ENCODE measurements at regions not wholly inside any gene's neighbourhood (a gene's known extent, or its start where the extent isn't known, plus 50 kb on each side); places are given as distances from the start of the nearest gene placed in this dataset.

- no peak for TF ChIP-seq CTCF (IDR thresholded peaks at IDR 0.05; ENCODE audit: insufficient read depth, low read depth, low read length)
- no peaks in the 10 kb centered on the region for H3K27me3 ChIP-seq (ENCODE audit: control insufficient read depth, insufficient read depth, low read length)
- ChIA-PET CTCF (no interaction called here), POLR2A (no interaction called here)
- no peaks in the 10 kb centered on the region for H3K36me3 ChIP-seq (ENCODE audit: control insufficient read depth, insufficient read depth, low read length)
- DNase-seq (ENCODE audit: low read depth), result no peak
- H3K4me3 ChIP-seq (ENCODE audit: low read depth, low read length), result no peak overlapping the region
These were observed 238.6 kb downstream of the PTH2R start for GRCh38 chr2:208645226-208645625.

GRCh38 chr2:208648368-208648767 lies 241.8 kb downstream of the PTH2R start:
- no peak for DNase-seq (ENCODE audit: low read depth)
- H3K4me3 ChIP-seq (ENCODE audit: low read depth, low read length), result no peak overlapping the region
- TF ChIP-seq CTCF (IDR thresholded peaks at IDR 0.05; ENCODE audit: insufficient read depth, low read depth, low read length), result no peak
- CTCF ChIA-PET, result no interaction called here
- H3K36me3 ChIP-seq (ENCODE audit: control insufficient read depth, insufficient read depth, low read length), result no peaks in the 10 kb centered on the region
- H3K27me3 ChIP-seq (ENCODE audit: control insufficient read depth, insufficient read depth, low read length), result no peaks in the 10 kb centered on the region
- POLR2A ChIA-PET, result no interaction called here

- DNase-seq (ENCODE audit: low read depth), result no peak
- TF ChIP-seq CTCF (IDR thresholded peaks at IDR 0.05; ENCODE audit: insufficient read depth, low read depth, low read length), result no peak
- CTCF ChIA-PET, result no interaction called here
- Histone ChIP-seq H3K4me3 (ENCODE audit: low read depth, low read length) (no peak overlapping the region), H3K27me3 (ENCODE audit: control insufficient read depth, insufficient read depth, low read length) (no peaks in the 10 kb centered on the region), H3K36me3 (ENCODE audit: control insufficient read depth, insufficient read depth, low read length) (no peaks in the 10 kb centered on the region)
- POLR2A ChIA-PET, result no interaction called here
These were observed 246.8 kb downstream of the PTH2R start for GRCh38 chr2:208653383-208653782.

- ChIA-PET POLR2A (no interaction called here), CTCF (no interaction called here)
- Histone ChIP-seq H3K4me3 (ENCODE audit: low read depth, low read length) (no peak overlapping the region), H3K36me3 (ENCODE audit: control insufficient read depth, insufficient read depth, low read length) (no peaks in the 10 kb centered on the region), H3K27me3 (ENCODE audit: control insufficient read depth, insufficient read depth, low read length) (no peaks in the 10 kb centered on the region)
- no peak for TF ChIP-seq CTCF (IDR thresholded peaks at IDR 0.05; ENCODE audit: insufficient read depth, low read depth, low read length)
- DNase-seq (ENCODE audit: low read depth), result no peak
These were observed 247.5 kb downstream of the PTH2R start for GRCh38 chr2:208654056-208654455.

- ChIA-PET POLR2A (no interaction called here), CTCF (no interaction called here)
- H3K36me3 ChIP-seq (ENCODE audit: control insufficient read depth, insufficient read depth, low read length), result no peaks in the 10 kb centered on the region
- no peak overlapping the region for H3K4me3 ChIP-seq (ENCODE audit: low read depth, low read length)
- no peak for DNase-seq (ENCODE audit: low read depth)
- H3K27me3 ChIP-seq (ENCODE audit: control insufficient read depth, insufficient read depth, low read length), result no peaks in the 10 kb centered on the region
- TF ChIP-seq CTCF (IDR thresholded peaks at IDR 0.05; ENCODE audit: insufficient read depth, low read depth, low read length), result no peak
These were observed 250.9 kb downstream of the PTH2R start for GRCh38 chr2:208657468-208657867.

Measured in BJ (cell line).